ENCODE measurements at regions not wholly inside any gene's neighbourhood (a gene's known extent, or its start where the extent isn't known, plus 50 kb on each side); places are given as distances from the start of the nearest gene placed in this dataset.

GRCh38 chr5:126074538-126074937 lies 348.7 kb upstream of the GRAMD2B start:
- Mint-ChIP-seq H3K4me1 (ENCODE audit: low read depth) (peaks cover under 1% of the 10 kb centered on the region), H3K36me3 (ENCODE audit: insufficient read depth) (peaks cover 13% of the 10 kb centered on the region), H3K27me3 (no peaks in the 10 kb centered on the region), H3K9me3 (ENCODE audit: low read depth) (peaks cover 19% of the 10 kb centered on the region), H3K27ac (no peak overlapping the region), H3K4me3 (ENCODE audit: low read depth) (no peak overlapping the region)
- DNase-seq (ENCODE audit: low spot score, unreplicated experiment), result no peak
- no peak for TF ChIP-seq CTCF (IDR thresholded peaks at IDR 0.05; ENCODE audit: unreplicated experiment)

GRCh38 chr5:126079266-126079665 lies 343.9 kb upstream of the GRAMD2B start:
- H3K4me1 Mint-ChIP-seq (ENCODE audit: low read depth), result no peaks in the 10 kb centered on the region
- no peak overlapping the region for H3K4me3 Mint-ChIP-seq (ENCODE audit: low read depth)
- peaks cover 3% of the 10 kb centered on the region for H3K36me3 Mint-ChIP-seq (ENCODE audit: insufficient read depth)
- no peak for TF ChIP-seq CTCF (IDR thresholded peaks at IDR 0.05; ENCODE audit: unreplicated experiment)
- peaks cover 18% of the 10 kb centered on the region for H3K9me3 Mint-ChIP-seq (ENCODE audit: low read depth)
- H3K27ac Mint-ChIP-seq, result no peak overlapping the region
- no peaks in the 10 kb centered on the region for H3K27me3 Mint-ChIP-seq
- DNase-seq (ENCODE audit: low spot score, unreplicated experiment), result no peak

GRCh38 chr5:126081209-126081608 lies 342.0 kb upstream of the GRAMD2B start:
- Mint-ChIP-seq H3K4me3 (ENCODE audit: low read depth) (no peak overlapping the region), H3K27me3 (no peaks in the 10 kb centered on the region), H3K27ac (no peak overlapping the region), H3K36me3 (ENCODE audit: insufficient read depth) (peaks cover 10% of the 10 kb centered on the region), H3K4me1 (ENCODE audit: low read depth) (no peaks in the 10 kb centered on the region), H3K9me3 (ENCODE audit: low read depth) (peaks cover 31% of the 10 kb centered on the region)
- no peak for TF ChIP-seq CTCF (IDR thresholded peaks at IDR 0.05; ENCODE audit: unreplicated experiment)
- DNase-seq (ENCODE audit: low spot score, unreplicated experiment), result no peak

- Mint-ChIP-seq H3K36me3 (ENCODE audit: insufficient read depth) (peaks cover 11% of the 10 kb centered on the region), H3K4me1 (ENCODE audit: low read depth) (no peaks in the 10 kb centered on the region), H3K27me3 (no peaks in the 10 kb centered on the region), H3K4me3 (ENCODE audit: low read depth) (no peak overlapping the region), H3K27ac (no peak overlapping the region), H3K9me3 (ENCODE audit: low read depth) (peaks cover 24% of the 10 kb centered on the region)
- no peak for DNase-seq (ENCODE audit: low spot score, unreplicated experiment)
- TF ChIP-seq CTCF (IDR thresholded peaks at IDR 0.05; ENCODE audit: unreplicated experiment), result no peak
These were observed 330.2 kb upstream of the GRAMD2B start for GRCh38 chr5:126093041-126093440.

GRCh38 chr5:126093718-126094117 lies 329.5 kb upstream of the GRAMD2B start:
- no peaks in the 10 kb centered on the region for H3K4me1 Mint-ChIP-seq (ENCODE audit: low read depth)
- H3K27ac Mint-ChIP-seq, result no peak overlapping the region
- H3K4me3 Mint-ChIP-seq (ENCODE audit: low read depth), result no peak overlapping the region
- no peak for TF ChIP-seq CTCF (IDR thresholded peaks at IDR 0.05; ENCODE audit: unreplicated experiment)
- DNase-seq (ENCODE audit: low spot score, unreplicated experiment), result no peak
- H3K36me3 Mint-ChIP-seq (ENCODE audit: insufficient read depth), result peaks cover 8% of the 10 kb centered on the region
- no peaks in the 10 kb centered on the region for H3K27me3 Mint-ChIP-seq
- peaks cover 18% of the 10 kb centered on the region for H3K9me3 Mint-ChIP-seq (ENCODE audit: low read depth)
